GM19023 (cell line): ENCODE measurements at regions not wholly inside any gene's neighbourhood (a gene's known extent, or its start where the extent isn't known, plus 50 kb on each side); places are given as distances from the start of the nearest gene placed in this dataset.
"Not testable (repeated sequence)": the region's sequence is repeated elsewhere in the genome, so short reads cannot be mapped to it uniquely, and the experiment has no call there.

Experiments used
- ATAC-seq: cut with Tn5 transposase; IDR thresholded peaks from one replicate; pipeline ENCODE4 v1.9.1; 2021; ENCODE audit warnings: mild to moderate bottlenecking, moderate library complexity; ENCODE audit not compliant: unreplicated experiment

GRCh38 chr5:39720136-39720535, 295.4 kb upstream of the DAB2 start:
- no peak for ATAC-seq

- no peak for ATAC-seq
Measured at GRCh38 chr5:39717176-39717897, 292.6 kb upstream of the DAB2 start.

- peak; percentile 66 for ATAC-seq
Measured at GRCh38 chr5:39716532-39717028, 291.8 kb upstream of the DAB2 start.

- no peak for ATAC-seq
Measured at GRCh38 chr5:39714036-39714698, 289.4 kb upstream of the DAB2 start.

- no peak for ATAC-seq
Measured at GRCh38 chr5:39713250-39713916, 288.6 kb upstream of the DAB2 start.

- no peak for ATAC-seq
Measured at GRCh38 chr5:39712316-39713249, 287.8 kb upstream of the DAB2 start.

- no peak for ATAC-seq
Measured at GRCh38 chr5:39711821-39712220, 287.0 kb upstream of the DAB2 start.

- ATAC-seq, result no peak
Measured at GRCh38 chr5:39709032-39709431, 284.3 kb upstream of the DAB2 start.

- ATAC-seq, result no peak
Measured at GRCh38 chr5:39702928-39703327, 278.1 kb upstream of the DAB2 start.

- ATAC-seq, result no peak
Measured at GRCh38 chr5:39700523-39700922, 275.7 kb upstream of the DAB2 start.

GRCh38 chr5:39698838-39699560, 274.2 kb upstream of the DAB2 start:
- no peak for ATAC-seq

- ATAC-seq, result no peak
Measured at GRCh38 chr5:39697881-39698280, 273.1 kb upstream of the DAB2 start.

GRCh38 chr5:39696672-39697398, 272.1 kb upstream of the DAB2 start:
- no peak for ATAC-seq

GRCh38 chr5:39691993-39692392, 267.2 kb upstream of the DAB2 start:
- no peak for ATAC-seq

GRCh38 chr5:39691136-39691535, 266.4 kb upstream of the DAB2 start:
- no peak for ATAC-seq

GRCh38 chr5:39689919-39690318, 265.1 kb upstream of the DAB2 start:
- no peak for ATAC-seq

- not testable (repeated sequence) for ATAC-seq
Measured at GRCh38 chr5:39687924-39688323, 263.1 kb upstream of the DAB2 start.

- ATAC-seq, result no peak
Measured at GRCh38 chr5:39680213-39680612, 255.4 kb upstream of the DAB2 start.

GRCh38 chr5:39678534-39678933, 253.8 kb upstream of the DAB2 start:
- ATAC-seq, result no peak
